GM21723 (cell line): ENCODE measurements at regions not wholly inside any gene's neighbourhood (a gene's known extent, or its start where the extent isn't known, plus 50 kb on each side); places are given as distances from the start of the nearest gene placed in this dataset.

ENCODE experiments used
- ATAC-seq: cut with Tn5 transposase; IDR thresholded peaks from one replicate; pipeline ENCODE4 v1.9.1; 2021; ENCODE audit warnings: mild to moderate bottlenecking, moderate library complexity; ENCODE audit not compliant: unreplicated experiment

DNA sequence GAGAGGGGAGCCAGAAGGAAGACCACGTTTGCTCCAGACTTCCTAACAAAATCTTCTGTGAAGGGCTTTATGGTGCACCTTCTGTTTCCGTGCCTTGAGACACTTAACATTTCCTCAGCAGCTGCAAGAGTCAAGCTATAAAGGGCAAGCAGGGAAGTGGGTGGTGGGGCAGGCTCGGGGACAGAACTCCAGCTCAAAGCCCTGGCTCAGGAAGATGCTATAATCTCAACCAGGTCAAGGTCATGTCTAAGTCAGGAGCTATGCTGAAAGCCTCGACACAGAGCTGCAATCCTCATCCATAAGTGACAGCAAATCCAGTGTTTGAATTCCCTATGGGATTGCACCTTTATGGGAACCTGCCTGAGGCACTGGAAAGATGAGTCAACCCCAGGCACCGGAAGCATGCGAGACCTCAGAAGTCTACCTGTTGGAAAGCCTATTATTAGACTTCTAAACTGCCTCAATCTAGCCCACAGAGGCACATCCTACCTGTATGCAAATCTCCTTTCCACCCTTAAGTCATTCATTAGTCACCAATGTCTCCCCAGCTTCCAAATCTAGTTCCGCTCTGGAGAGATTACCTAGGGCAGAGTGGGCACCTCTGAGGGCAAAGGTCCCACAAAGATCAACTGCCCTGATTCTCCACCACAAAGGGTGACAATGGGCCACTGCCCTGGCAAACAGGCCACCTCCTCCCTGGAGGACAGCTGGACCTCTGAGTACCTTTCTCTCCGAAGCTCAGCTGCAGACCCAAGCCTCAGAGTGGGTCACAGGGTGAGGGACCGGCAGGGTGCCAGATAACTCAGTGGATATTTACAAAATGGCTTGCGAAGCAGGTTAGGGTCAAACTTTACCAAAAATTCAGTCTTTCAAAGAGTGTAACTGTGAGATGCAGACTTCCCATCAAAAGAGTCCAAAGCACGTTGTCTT lies 287.0 kb downstream of the CDC5L start:
- no peak for ATAC-seq

DNA sequence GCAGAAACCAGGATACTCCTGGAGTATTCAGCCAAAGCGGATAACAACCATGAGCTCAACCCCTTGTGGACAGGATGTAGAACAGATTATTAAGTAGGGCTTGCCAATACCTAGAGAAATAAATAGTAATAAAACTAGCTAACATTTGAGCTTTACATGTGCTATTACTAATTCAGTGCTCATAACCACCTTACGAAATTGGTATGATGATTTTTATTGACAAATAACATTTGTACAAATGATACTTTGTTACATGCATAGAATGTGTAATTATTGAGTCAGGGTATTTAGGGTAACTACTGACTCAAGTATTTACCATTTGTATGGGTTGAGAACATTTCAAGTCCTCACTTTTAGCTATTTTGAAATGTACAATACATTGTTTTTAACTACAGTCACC lies 287.9 kb downstream of the CDC5L start:
- ATAC-seq: no peak

DNA sequence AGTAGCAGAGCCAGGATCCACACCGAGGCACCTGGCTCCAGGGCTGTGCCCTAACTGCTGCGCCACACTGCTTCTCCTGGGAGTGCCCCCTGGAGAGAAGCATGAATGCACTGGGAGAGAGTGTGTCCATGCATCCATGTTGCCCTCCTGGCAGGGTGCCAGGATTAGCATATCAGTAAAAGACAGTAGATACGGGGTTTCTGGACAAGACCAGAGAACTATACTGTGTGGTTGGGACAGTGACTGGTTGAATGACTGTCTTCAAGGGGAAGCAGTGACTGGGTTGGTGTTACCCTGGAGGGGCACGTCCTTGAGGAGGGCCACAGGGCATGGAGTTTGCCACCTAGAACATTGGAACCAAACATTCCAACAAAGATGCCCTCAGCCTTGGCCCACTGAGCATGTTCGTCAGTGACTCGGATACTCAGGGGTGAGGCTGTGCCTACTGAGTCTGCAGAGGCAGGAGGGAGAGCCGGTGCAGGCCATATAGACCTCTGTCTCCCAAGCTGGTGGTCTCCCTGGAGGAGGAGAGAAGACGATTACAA lies 288.8 kb downstream of the CDC5L start:
- no peak for ATAC-seq

DNA sequence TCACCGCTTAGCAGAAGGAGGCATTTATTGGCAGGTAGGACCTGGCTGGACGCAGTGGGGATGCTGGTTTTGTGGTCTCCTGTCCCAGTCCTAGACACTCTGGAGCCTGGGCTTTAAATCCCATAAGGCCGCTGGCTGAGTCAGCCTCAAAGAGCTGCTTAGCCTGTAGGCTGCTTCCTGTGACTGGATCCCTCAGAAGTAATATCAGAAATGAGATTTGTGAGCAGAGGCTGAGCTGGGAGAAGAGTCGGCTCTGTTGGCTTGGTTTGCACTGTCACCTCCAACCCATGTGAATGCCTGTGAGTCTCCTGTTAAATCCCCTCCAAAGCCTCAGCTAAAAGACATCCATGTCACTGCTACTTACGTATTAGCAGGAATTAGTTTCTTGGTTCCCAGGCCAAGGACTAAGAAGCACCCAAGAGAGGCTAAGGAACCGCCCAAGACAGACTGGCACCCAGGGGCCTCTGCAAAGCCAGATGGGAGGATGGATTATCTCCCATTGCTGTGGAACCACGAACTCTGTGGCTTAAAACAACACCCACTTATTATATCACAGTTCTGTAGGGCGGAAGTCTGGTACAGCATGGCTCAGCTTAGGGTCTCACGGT lies 289.4 kb downstream of the CDC5L start:
- no peak for ATAC-seq

DNA sequence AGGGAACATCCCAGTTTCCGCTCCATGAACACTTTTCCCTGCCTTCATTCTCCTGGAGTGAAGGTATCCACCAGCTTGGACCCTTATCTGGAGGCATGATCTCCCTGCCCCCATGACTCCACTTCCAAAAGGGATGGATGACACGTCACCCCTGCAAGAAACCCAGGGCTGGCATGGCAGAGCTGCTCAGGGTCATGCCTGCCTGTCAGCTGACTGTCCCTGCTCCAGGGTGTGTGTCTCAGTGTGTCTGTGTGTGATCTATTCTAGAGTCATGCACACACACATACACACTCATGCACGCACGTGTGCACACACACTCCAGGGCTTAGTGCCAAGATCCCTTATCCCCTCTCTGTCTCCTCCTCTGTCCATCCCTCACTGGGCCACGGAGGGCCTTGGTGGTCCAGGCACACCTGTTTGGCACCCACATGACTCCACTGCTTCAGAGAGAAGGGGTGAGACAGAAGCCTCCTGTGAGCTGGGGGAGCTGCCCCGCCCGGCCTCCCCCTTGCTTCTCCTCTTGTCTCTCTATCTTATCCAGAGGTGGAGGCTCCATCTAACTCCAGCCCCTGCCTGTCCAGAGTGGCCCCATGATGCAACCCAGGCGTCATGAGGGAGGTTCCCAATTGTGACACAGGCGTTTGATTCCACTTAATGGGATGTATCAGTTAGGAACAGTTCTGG lies 290.9 kb downstream of the CDC5L start:
- ATAC-seq: no peak

DNA sequence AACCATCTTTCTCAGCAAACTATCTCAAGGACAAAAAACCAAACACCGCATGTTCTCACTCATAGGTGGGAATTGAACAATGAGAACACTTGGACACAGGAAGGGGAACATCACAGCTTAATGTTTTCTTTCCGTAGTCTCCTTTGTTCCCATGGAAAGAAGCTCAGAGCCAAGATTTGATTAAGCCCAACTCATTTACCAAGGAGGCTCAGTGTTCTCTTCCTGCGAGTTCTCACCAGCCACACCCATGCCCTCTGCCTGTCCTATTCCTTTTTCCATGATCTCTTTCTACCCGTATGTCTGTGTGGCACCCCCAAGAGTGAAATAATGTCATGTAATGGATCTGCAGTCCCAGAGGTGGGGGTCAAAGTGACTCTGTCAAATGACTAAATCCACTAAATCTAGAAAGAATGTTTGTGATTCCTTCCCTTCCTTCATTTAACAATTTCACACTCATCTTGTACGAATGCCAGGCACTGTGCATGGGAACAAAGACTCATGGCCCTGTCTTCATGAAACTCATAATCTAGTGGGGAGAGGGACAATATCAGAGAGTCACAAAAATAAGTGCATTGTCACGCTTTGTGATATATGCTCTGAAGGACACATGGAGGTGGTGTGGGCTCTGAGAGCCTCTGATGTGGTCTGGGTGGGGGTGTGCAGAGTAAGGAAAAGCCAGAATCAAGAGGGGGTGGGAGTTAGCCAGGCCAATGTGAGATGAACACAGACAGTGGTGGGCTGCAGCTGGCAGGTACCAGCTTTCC lies 292.1 kb downstream of the CDC5L start:
- no peak for ATAC-seq

DNA sequence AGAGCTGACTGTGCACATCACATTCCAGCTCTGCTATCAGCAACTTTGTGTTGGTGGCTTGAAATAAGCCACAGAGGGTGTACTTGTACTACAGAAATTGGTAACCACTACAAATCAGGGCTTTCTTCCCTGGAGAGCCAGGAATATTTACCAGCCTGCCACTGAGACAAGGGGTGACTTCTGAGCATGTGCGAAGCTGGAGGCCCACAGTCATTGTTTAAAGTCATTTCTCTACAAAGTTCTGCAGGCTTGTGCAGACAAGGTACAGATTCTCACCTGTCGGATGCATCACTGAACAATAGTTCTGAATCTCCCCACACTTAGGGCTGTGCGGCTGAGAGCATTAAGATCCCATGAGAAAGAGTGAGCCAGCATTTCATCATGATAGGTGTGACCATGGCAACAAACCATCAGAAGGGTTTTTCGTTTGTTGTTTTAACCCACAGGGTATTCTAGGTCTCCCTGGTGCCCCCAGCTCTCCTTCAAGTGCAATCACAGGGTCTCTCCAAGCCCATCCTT lies 292.8 kb downstream of the CDC5L start:
- ATAC-seq: no peak

DNA sequence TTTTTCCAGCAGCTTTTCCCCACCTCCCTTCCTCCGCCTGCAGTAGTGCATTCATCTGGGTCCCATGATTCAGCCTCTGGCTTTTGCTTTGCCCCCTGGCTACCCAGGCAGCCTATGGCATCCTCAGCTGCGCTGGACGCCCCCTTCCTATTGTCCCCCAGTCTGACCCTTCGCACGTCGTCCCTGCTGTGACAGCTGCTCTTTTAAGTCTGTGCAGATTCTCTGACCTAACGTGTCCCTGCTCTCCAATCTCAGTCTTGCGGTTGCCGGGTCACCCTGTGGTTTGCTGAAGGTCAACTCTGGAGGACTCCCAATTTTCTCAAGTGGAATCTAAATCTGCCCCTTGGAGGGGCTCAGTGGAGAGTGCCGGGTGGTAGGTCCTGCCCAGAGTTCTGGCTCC lies 294.3 kb downstream of the CDC5L start:
- no peak for ATAC-seq

DNA sequence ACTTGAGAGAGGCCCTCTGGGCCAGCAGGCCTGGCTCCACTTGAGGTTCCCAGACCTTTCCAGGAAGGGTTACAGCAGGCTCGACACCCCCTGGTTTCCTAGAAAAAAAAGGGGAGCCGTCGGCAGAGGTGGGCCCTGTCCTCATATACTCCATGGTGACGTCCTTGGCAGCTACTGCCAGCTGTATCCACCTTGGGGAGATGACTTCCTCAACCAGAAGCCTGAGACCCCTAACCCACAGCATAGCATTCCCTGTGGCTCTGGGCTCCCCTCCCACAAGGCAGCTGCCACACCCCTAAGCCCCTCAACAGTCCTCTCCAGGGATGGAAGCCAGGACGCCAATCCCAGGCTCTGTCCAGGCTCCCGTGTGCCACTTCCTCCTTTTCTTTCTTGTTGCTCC lies 294.8 kb downstream of the CDC5L start:
- no peak for ATAC-seq

DNA sequence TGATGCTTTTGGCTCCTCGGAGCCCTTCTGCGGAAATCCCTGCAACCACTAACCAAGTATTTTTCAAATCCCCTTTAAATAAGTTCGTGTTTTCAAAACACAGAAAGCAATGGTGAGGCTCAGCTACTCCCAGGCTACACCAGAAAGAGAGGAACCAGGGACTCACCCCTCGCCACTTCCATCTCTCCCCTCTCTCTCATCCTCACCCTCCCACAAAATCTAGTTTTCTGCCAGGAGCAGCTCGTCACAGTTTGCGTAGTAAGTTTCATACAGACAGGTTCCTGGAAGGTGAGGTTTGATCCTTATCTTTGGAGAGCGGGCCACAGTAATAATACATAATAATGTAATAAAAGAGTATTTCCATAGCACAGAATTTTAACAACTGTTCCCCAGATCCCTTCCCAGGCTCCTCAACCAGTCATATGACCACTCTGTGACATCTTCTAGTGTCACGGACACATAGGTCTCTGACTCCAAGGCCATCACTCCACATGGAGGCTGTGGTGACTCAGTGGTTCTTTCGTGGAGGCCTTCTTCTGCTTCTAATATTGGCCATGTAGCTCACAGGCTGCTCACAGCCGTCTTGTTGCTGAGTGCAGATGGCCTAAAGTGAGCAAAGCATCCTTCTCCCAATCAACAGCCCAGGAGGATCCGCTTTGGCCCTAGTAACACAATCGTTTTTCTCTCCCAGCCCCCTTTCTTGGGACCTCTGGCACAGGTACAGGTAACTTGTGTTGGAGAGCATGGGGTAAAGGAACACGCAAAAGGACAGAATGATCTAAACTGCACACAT lies 295.7 kb downstream of the CDC5L start:
- ATAC-seq: no peak

DNA sequence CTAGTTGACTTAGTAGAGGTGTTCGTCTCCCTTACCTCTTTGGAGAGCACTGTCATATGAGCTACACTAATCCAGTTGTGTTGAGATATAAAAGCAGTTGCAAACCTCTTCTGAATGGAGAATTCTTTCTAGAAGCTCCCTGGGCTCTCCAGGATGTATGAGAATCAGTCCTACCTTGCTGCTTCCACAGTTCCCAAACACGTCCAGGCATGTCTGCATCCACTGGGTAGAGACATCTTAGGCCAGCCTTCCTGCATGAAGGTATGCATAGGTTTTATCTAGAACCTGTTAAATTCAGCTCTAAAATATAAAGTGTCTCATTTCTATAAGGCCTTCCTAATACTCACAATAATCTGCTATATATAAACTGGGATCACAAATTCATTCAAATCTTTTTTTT lies 297.7 kb downstream of the CDC5L start:
- no peak for ATAC-seq

DNA sequence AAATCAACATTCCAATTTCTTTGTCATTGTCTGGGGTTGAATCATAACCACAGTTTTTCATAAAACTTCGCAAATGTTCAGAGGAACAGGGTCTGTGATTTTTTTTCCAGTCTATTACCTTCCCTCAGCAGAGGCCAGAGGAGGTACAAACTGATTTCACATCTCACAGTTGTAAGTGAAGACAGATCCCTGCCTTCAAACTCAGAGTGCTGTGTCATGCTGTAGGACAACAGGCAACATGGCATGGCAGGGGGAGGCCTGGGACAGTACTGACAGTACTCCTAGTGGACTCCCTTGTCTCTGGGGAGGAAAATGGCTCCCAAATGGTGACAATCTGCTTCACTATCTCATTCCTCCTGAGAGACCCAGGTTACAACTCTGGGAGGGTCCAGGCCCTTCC lies 308.6 kb downstream of the CDC5L start:
- no peak for ATAC-seq

DNA sequence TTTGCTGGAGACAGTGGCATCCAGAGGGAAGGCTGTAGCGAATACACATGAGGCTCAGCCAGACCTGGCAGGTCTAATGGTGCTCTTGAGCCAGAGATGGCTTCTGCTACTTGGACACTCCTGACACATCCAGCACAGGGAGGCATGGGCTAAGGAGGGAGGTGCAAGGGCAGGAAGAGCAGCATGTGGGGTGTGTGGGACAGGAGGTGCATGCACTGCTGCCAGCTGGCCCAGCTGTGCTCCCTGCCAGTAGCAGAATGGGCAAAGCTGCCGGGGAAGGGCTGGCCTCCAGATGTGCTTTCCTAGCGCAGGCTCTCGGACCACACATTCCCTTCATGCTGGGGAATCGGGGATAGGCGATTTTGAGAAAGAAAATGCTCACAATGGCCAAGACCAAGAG lies 309.2 kb downstream of the CDC5L start:
- no peak for ATAC-seq

DNA sequence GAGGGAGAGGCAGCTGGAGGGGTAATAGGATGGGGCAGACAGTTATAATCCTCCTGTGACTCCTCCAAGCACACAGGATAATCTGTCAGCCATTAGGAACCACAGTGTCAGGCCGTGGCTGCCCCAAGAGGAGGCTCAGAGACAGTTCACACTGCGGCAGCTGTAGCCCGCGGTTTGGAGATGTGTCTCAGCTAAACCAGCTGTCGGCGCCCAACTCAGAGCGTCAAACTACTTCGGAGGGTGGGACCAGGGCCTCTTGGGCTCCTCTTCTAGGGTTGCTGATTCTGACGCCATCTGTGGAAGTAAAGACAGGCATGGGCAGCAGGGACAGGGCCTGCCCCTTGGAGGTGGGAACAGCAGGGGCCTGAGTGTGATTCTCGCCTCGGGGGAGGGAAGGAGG lies 309.8 kb downstream of the CDC5L start:
- no peak for ATAC-seq

DNA sequence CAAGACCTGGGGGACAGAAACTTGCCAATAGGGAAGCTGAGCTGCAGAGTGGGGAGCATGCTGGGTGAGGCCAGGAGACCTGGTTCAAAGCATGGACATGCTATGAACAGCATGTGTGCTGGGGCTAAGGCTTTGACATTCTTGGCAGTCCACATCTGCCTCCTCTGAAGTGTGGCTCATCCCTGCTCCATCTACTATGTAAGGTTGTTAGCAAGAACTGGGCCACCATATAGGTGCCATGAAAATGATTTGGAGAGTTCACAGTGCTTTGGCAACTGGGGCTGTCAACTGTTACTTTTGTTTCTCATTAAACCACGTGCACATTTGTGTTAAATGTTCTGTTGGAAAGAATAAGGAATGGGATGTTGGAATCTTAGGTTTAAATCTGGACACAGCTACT lies 311.1 kb downstream of the CDC5L start:
- ATAC-seq: no peak

DNA sequence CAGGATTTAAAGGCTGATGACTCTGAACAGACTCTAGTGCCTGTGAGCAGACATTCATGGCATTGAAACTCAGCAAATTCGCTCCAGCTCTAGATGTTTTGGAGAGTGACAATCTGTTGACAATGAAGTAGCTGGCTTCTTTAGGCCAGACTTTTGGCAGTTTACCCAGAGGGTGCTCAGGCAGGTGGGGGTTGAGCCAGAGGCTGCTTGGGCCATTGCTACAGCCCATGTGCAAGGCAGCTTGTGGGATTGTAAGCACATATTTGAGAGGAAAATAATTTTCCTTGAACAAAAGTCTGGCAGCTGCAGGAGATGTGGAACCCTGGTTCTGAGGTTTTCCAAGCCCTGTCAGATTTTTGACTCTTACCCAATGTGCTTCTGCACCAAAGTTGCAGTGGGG lies 311.6 kb downstream of the CDC5L start:
- no peak for ATAC-seq

DNA sequence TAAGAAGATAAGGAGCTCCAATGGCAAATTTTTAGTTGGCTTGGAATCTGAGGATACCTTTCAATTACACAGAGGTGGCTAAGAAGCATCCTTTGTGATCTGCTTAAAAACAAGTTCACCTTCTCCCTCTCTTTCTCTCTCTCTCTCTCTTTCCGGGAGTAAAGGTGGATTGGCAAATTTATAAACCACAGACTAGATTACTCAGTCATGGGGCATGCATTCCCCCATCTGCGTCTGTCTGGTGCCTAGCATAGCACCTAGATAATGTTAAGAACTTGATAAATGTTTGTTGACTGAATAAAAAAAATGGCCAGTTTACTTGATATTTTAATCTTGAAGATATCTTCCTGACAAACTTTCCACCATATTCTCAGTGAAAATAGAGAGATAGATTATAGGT lies 312.3 kb downstream of the CDC5L start:
- no peak for ATAC-seq

DNA sequence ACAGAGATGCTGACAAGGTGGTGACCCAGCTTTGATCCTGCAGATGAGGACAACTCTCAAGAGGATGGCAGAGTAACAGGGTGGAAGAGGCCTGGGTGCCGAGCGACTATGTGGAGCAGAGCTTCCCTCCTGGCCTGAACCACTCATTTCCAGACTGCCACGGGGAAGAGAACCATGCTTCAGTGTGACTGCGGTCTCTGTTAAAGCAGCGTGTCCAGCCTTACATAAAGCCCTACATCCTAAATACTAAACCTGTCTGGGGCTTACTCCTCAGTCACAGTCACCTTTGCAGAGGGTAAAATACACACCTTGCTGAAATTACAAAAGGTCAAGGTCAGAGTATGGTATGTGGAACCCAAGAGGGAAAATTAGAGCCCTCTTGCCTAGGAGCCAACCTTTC lies 312.9 kb downstream of the CDC5L start:
- ATAC-seq: no peak

DNA sequence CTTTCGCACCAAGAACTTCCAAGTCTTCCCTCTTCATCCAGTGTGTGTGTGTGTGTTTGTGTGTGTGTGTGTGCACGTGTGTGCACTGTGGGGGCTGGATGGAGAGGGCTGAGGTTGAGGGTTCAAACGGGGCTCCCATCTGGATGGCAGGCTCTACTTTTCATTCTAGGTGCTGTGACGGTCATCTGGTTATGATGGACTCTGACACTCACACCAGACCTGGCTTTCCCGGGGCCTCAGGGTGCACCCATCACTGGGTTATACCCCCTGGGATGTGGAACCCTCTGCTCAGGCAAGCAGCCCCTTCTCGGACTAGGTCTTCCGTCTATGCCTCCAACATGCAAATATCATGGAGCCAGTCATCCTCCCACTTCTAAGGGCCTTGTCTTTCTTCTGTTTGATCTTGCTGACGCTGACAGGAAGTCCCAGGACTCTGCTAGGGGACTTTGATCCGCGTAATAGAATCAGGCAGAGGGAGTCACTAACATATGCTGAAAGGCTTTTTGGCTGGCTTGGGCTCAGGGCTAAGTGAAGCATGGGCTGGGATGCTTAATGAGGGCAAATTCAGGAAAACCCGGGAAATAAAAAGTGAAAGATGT lies 313.6 kb downstream of the CDC5L start:
- no peak for ATAC-seq
